Gastrocnemius medialis (tissue), 4 donors: ENCODE measurements at regions not wholly inside any gene's neighbourhood (a gene's known extent, or its start where the extent isn't known, plus 50 kb on each side); places are given as distances from the start of the nearest gene placed in this dataset.

ENCODE experiments used
- ATAC-seq, 2 donors: fragments of 150-250 bp; one replicate each; pipeline ENCODE4 v1.9.1; 2016
- DNase-seq, 2 donors: peaks; one replicate each; pipeline ENCODE4 v3.0.0-alpha.2; 2019
- H3K27ac ChIP-seq, 4 donors: fragments of 200-600 bp; sonication (generic); 1 replicate in 1 of 4; 2 replicates in 3 of 4; pipeline ENCODE4 v1.5.1; 2016 to 2018; ENCODE audit warnings: mild to moderate bottlenecking in 2 of 4, moderate library complexity in 1 of 4
- H3K27me3 ChIP-seq, 3 donors: fragments of 200-600 bp; sonication (generic) in 2 of 3; 1 replicate in 1 of 3; 2 replicates in 2 of 3; pipeline versions ENCODE4 v1.5.1 to v1.6.0; 2016 to 2019; ENCODE audit warnings: mild to moderate bottlenecking in 1 of 3, moderate library complexity in 1 of 3
- H3K36me3 ChIP-seq, 2 donors: fragments of 200-600 bp; sonication (generic) in 1 of 2; one replicate each; pipeline ENCODE4 v1.5.1; 2017 to 2018
- H3K4me1 ChIP-seq, 2 donors: fragments of 200-600 bp; sonication (generic) in 1 of 2; one replicate each; pipeline ENCODE4 v1.5.1; 2016 to 2017; ENCODE audit warnings: mild to moderate bottlenecking in 2 of 2
- H3K4me3 ChIP-seq, 4 donors: fragments of 200-600 bp; sonication (generic) in 3 of 4; 1 replicate in 1 of 4; 2 replicates in 3 of 4; pipeline ENCODE4 v1.5.1; 2016 to 2019; ENCODE audit warnings: mild to moderate bottlenecking in 2 of 4
- H3K9me3 ChIP-seq, 3 donors: fragments of 200-600 bp; sonication (generic) in 2 of 3; 1 replicate in 1 of 3; 2 replicates in 2 of 3; pipeline ENCODE4 v1.5.1; 2016 to 2019
- POLR2A ChIP-seq, 2 donors: fragments of 450-650 bp; IDR thresholded peaks; one replicate each; pipeline ENCODE4 v1.6.1; 2017; ENCODE audit warnings: antibody characterized with exemption in 2 of 2, mild to moderate bottlenecking in 2 of 2, moderate library complexity in 2 of 2
- in situ Hi-C, 4 donors: fragments of 200-750 bp; cut with MboI; loops; one replicate each; pipeline versions ENCODE4 v1.15.0 to v1.8.0; 2017; ENCODE audit warnings: low sequenced_read_pairs in 4 of 4
- intact Hi-C: fragments of 100-400 bp; cut with DNase I; formaldehyde crosslinking; loops from one replicate; pipeline ENCODE4 v1.15.1; 2023; ENCODE audit warnings: low total_unique reads
- TF ChIP-seq, protein P1 (sequence below), 5 experiments: fragments of 450-650 bp in 3 of 5; fragments of 200-600 bp in 2 of 5; sonication (generic) in 2 of 5; IDR thresholded peaks in 4 of 5; conservative IDR thresholded peaks in 1 of 5; 1 replicate in 4 of 5; 2 replicates in 1 of 5; pipeline ENCODE4 v1.5.1; 2016 to 2019; ENCODE audit warnings: antibody characterized with exemption in 5 of 5, mild to moderate bottlenecking in 3 of 5, moderate library complexity in 3 of 5

DNA sequence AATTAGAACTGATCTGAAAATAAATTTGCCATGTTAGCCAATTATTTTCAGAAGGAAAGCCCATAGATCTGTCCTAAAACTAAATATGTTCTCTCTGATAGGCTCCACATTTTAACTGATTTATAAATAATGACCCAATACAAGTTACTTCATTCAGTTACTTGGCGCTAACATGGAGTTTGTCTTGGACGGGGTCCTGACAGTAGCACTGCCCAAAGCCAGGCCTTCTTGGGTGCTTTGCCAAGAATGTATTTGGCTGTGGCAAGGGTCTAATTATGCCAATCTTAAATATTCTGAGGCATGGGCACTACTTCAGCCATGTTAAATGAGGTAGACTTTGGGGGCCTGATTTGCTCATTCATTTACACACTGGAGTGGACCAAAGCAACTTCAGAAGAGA is 135.0 kb upstream of the PKDCC start:
- ATAC-seq (no peak), DNase-seq (no peak)
- Histone ChIP-seq H3K4me3 (no peak overlapping the region), H3K4me1 (peaks cover 16 to 17% of the 10 kb centered on the region in 2 donors), H3K9me3 (no peaks in the 10 kb centered on the region), H3K27me3 (no peaks in the 10 kb centered on the region), H3K27ac (peak overlapping the region in 3 of 4 donors; percentile 4 to 60 (median 49)), H3K36me3 (no peaks in the 10 kb centered on the region)
- intact Hi-C loops (no loop called here), in situ Hi-C loops (no loop called here)
- no peak for TF ChIP-seq POLR2A (IDR thresholded peaks at IDR 0.05)
- TF ChIP-seq, protein P1, sequence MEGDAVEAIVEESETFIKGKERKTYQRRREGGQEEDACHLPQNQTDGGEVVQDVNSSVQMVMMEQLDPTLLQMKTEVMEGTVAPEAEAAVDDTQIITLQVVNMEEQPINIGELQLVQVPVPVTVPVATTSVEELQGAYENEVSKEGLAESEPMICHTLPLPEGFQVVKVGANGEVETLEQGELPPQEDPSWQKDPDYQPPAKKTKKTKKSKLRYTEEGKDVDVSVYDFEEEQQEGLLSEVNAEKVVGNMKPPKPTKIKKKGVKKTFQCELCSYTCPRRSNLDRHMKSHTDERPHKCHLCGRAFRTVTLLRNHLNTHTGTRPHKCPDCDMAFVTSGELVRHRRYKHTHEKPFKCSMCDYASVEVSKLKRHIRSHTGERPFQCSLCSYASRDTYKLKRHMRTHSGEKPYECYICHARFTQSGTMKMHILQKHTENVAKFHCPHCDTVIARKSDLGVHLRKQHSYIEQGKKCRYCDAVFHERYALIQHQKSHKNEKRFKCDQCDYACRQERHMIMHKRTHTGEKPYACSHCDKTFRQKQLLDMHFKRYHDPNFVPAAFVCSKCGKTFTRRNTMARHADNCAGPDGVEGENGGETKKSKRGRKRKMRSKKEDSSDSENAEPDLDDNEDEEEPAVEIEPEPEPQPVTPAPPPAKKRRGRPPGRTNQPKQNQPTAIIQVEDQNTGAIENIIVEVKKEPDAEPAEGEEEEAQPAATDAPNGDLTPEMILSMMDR (IDR thresholded peaks at IDR 0.05 in 4 of 5, conservative IDR thresholded peaks at IDR 0.05 in 1 of 5): no peak

DNA sequence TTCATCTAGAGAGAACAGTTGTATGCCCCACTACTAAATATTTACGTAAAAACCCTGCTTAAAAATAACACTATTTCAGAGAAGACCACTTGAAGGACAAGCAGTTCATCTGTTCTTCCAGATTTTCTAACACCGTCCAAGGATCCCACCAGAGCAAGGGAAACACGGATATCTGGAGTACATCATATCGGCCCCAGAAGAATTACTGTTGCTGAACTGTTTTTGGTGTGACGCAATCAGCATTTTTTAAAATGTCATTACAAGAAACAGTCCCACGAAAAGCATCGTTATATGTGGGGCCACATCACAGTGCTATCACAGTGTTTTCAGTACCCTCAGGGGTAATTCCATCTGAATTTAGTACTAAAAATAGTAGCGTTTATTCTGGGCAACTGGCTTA is 134.5 kb upstream of the PKDCC start:
- ATAC-seq (no peak), DNase-seq (no peak)
- intact Hi-C loops: no loop called here
- Histone ChIP-seq H3K9me3 (no peaks in the 10 kb centered on the region), H3K36me3 (no peaks in the 10 kb centered on the region), H3K4me1 (peaks cover 16 to 17% of the 10 kb centered on the region in 2 donors), H3K27ac (peak overlapping the region in 1 of 4 donors; percentile 60), H3K4me3 (no peak overlapping the region), H3K27me3 (no peaks in the 10 kb centered on the region)
- in situ Hi-C loops: no loop called here
- TF ChIP-seq, protein P1 (IDR thresholded peaks at IDR 0.05 in 4 of 5, conservative IDR thresholded peaks at IDR 0.05 in 1 of 5): no peak
- no peak for TF ChIP-seq POLR2A (IDR thresholded peaks at IDR 0.05)

DNA sequence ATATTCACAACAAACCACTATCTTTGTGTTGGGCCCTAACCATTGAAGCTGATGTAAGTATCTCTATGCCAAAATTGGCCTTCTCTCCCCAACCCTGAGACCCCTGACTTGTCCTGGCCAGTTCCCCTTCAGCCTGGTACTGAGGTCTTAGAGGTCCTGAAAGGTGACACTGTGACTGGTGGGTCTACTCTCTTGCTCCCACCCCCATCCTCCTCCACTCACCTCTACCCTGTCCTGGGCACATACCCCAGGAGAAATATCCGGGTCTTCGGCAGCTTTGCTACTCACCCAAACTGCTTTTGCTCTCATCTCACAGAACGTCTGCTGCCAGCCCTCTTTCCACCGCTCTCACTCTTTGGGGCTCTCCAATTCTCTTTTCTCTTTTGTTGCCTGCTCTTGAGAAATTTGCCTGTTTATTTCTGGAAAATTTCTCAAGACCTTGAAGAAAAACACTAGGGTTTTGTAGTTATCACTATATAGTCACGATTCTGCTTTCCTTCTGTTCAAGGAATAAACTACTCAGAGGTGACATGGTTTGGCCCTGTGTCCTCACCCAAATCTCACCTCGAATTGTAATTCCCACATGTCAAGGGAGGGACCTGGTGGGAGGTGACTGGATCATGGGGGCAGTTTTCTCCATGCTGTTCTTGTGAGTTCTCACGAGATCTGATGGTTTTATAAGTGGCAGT is 133.8 kb upstream of the PKDCC start:
- no peak overlapping the region for H3K27ac ChIP-seq
- no peak for DNase-seq
- no peaks in the 10 kb centered on the region for H3K27me3 ChIP-seq
- intact Hi-C loops (no loop called here), in situ Hi-C loops (no loop called here)
- H3K4me3 ChIP-seq: no peak overlapping the region
- no peak for ATAC-seq
- H3K4me1 ChIP-seq: peaks cover 16 to 17% of the 10 kb centered on the region in 2 donors
- H3K36me3 ChIP-seq: no peaks in the 10 kb centered on the region
- TF ChIP-seq POLR2A (IDR thresholded peaks at IDR 0.05): no peak
- TF ChIP-seq, protein P1 (IDR thresholded peaks at IDR 0.05 in 4 of 5, conservative IDR thresholded peaks at IDR 0.05 in 1 of 5): no peak
- H3K9me3 ChIP-seq: no peaks in the 10 kb centered on the region

DNA sequence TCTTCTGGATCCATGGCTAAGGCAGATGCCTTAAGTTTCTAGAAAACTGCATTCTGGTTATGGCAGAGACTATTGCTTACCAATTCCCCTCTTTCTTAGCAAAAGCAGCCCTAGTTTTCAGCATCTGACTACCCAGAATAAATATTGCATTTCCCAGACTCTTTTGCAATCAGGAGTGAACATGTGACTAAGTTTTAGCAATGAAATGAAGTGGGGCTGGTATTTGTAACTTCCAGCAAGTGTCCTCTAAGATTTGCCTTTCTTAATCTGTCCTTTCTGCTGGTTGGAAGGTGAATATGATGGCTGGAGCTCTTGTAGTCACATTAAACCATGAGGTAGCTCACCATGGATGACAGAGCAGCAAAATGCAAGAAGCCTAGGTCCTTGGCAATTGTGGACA is 132.9 kb upstream of the PKDCC start:
- no peaks in the 10 kb centered on the region for H3K27me3 ChIP-seq
- DNase-seq (no peak), ATAC-seq (no peak)
- TF ChIP-seq POLR2A (IDR thresholded peaks at IDR 0.05): no peak
- TF ChIP-seq, protein P1 (IDR thresholded peaks at IDR 0.05 in 4 of 5, conservative IDR thresholded peaks at IDR 0.05 in 1 of 5): no peak
- no peak overlapping the region for H3K27ac ChIP-seq
- H3K9me3 ChIP-seq: no peaks in the 10 kb centered on the region
- in situ Hi-C loops (no loop called here), intact Hi-C loops (no loop called here)
- H3K4me1 ChIP-seq: peaks cover 16 to 17% of the 10 kb centered on the region in 2 donors
- H3K4me3 ChIP-seq: no peak overlapping the region
- no peaks in the 10 kb centered on the region for H3K36me3 ChIP-seq

DNA sequence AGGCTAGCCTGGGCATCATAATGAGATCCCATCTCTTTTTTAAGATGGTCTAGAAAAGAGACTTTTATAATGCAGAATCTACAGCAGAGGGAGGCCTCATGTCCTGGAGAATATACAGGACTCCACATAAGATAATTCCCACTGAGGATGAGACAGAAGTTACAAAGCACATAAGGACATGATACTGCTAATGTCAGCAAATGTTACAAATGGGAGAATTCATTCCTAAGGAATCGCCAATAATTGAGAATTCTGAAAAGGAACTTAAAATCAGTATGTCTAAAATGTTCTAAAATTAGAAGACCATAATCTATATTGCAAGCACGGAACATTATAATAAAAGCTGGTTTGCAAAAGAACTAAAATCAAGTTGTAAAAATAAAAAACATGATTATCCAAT is 131.6 kb upstream of the PKDCC start:
- TF ChIP-seq, protein P1 (IDR thresholded peaks at IDR 0.05 in 4 of 5, conservative IDR thresholded peaks at IDR 0.05 in 1 of 5): no peak
- TF ChIP-seq POLR2A (IDR thresholded peaks at IDR 0.05): no peak
- intact Hi-C loops: no loop called here
- ATAC-seq (no peak), DNase-seq (no peak)
- Histone ChIP-seq H3K4me1 (peaks cover 17% of the 10 kb centered on the region in 2 donors), H3K36me3 (no peaks in the 10 kb centered on the region), H3K27ac (no peak overlapping the region), H3K27me3 (no peaks in the 10 kb centered on the region), H3K4me3 (no peak overlapping the region), H3K9me3 (no peaks in the 10 kb centered on the region)
- in situ Hi-C loops: no loop called here
